BJ (cell line): ENCODE measurements at regions not wholly inside any gene's neighbourhood (a gene's known extent, or its start where the extent isn't known, plus 50 kb on each side); places are given as distances from the start of the nearest gene placed in this dataset.

Experiments
- CTCF ChIA-PET: fragments of 350-600 bp; formaldehyde crosslinking; extraction: SDS; loops from one replicate; lab custom pipeline; 2021; ENCODE audit warnings: antibody characterized with exemption, inconsistent platforms; lab: Yijun Ruan, JAX
- POLR2A ChIA-PET: fragments of 300-600 bp; sonication (Branson Sonifier 250); formaldehyde crosslinking; extraction: SDS; loops from one replicate; lab custom pipeline; 2021; ENCODE audit warnings: antibody characterized with exemption; lab: Charles Lee
- DNase-seq: peaks from one replicate; pipeline ENCODE4 v3.0.0-alpha.2; 2011; ENCODE audit warnings: low read depth
- H3K27me3 ChIP-seq: 2 replicates; pipeline ENCODE4 v1.6.0; 2011; ENCODE audit warnings: low read length; ENCODE audit not compliant: control insufficient read depth, insufficient read depth
- H3K36me3 ChIP-seq: 2 replicates; pipeline ENCODE4 v1.5.1; 2011; ENCODE audit warnings: low read length; ENCODE audit not compliant: control insufficient read depth, insufficient read depth
- H3K4me3 ChIP-seq: 2 replicates; pipeline ENCODE4 v1.5.1; 2011; ENCODE audit warnings: low read depth, mild to moderate bottlenecking, control low read depth, low read length
- TF ChIP-seq, protein P1 (sequence below): IDR thresholded peaks from 2 replicates; pipeline ENCODE4 v1.5.1; 2011; ENCODE audit warnings: low read depth, mild to moderate bottlenecking, control low read depth, inconsistent platforms, low read length, moderate library complexity; ENCODE audit not compliant: insufficient read depth

DNA sequence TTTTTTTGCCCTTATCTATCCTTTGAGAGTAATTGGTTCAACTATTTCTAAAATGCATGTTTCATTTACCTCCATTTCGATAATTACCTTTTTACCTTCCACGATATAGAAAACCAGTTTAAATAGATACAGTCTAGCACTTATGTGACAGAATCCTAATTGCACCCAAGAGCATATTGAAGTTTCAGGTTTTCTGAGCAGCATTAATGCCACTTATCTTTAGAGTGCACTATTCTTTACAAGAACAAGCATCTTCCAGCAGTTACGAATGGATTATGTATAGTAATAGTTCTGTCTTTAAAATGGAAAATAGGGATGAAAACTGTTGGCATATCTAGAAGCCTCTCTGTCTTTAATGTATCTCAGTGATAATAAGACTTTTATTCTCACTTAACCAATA lies 82.2 kb upstream of the ATXN7L3B start:
- TF ChIP-seq, protein P1, sequence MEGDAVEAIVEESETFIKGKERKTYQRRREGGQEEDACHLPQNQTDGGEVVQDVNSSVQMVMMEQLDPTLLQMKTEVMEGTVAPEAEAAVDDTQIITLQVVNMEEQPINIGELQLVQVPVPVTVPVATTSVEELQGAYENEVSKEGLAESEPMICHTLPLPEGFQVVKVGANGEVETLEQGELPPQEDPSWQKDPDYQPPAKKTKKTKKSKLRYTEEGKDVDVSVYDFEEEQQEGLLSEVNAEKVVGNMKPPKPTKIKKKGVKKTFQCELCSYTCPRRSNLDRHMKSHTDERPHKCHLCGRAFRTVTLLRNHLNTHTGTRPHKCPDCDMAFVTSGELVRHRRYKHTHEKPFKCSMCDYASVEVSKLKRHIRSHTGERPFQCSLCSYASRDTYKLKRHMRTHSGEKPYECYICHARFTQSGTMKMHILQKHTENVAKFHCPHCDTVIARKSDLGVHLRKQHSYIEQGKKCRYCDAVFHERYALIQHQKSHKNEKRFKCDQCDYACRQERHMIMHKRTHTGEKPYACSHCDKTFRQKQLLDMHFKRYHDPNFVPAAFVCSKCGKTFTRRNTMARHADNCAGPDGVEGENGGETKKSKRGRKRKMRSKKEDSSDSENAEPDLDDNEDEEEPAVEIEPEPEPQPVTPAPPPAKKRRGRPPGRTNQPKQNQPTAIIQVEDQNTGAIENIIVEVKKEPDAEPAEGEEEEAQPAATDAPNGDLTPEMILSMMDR = no peak
- CTCF ChIA-PET = no interaction called here

GRCh38 chr12:74456431-74456830 lies 81.2 kb upstream of the ATXN7L3B start:
- Histone ChIP-seq H3K36me3 (no peaks in the 10 kb centered on the region), H3K4me3 (no peak overlapping the region), H3K27me3 (no peaks in the 10 kb centered on the region)
- TF ChIP-seq, protein P1 = no peak
- ChIA-PET CTCF (no interaction called here), POLR2A (no interaction called here)
- DNase-seq = no peak

More for the DNA sequence above, 82.2 kb upstream of the ATXN7L3B start:
- DNase-seq = no peak
- Histone ChIP-seq H3K36me3 (no peaks in the 10 kb centered on the region), H3K27me3 (no peaks in the 10 kb centered on the region), H3K4me3 (no peak overlapping the region)
- POLR2A ChIA-PET = no interaction called here

GRCh38 chr12:74468401-74468800 lies 69.2 kb upstream of the ATXN7L3B start:
- DNase-seq = no peak
- TF ChIP-seq, protein P1 = no peak
- Histone ChIP-seq H3K36me3 (no peaks in the 10 kb centered on the region), H3K4me3 (no peak overlapping the region), H3K27me3 (no peaks in the 10 kb centered on the region)
- ChIA-PET CTCF (no interaction called here), POLR2A (no interaction called here)

- ChIA-PET POLR2A (no interaction called here), CTCF (no interaction called here)
- no peaks in the 10 kb centered on the region for H3K27me3 ChIP-seq
- TF ChIP-seq, protein P1 = no peak
- no peak overlapping the region for H3K4me3 ChIP-seq
- DNase-seq = no peak
- H3K36me3 ChIP-seq = no peaks in the 10 kb centered on the region
Observed at GRCh38 chr12:74476234-74476633, 61.4 kb upstream of the ATXN7L3B start.

DNA sequence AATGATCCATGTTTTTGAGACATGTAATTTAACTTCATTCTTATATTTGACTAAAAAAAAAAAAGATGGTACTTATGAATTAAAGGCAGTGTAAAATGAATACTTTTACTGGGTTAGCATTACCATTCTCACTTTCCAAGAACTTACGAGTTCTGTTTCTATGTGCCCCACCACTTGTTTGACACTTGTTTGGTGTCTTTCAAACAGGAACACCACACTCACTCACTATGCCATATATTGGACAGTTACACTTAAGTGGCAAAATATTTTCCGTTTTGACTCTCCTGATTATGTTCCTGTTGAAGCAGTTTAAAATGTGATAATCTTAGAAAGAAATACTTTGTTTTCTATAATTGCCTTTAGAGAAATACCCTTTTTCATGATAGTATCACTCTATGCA lies 56.6 kb upstream of the ATXN7L3B start:
- DNase-seq = no peak
- CTCF ChIA-PET = no interaction called here
- Histone ChIP-seq H3K4me3 (no peak overlapping the region), H3K27me3 (no peaks in the 10 kb centered on the region), H3K36me3 (no peaks in the 10 kb centered on the region)
- POLR2A ChIA-PET = no interaction called here
- TF ChIP-seq, protein P1 = no peak
